ENCODE measurements at regions not wholly inside any gene's neighbourhood (a gene's known extent, or its start where the extent isn't known, plus 50 kb on each side); places are given as distances from the start of the nearest gene placed in this dataset.

- Histone ChIP-seq H3K4me1 (ENCODE audit: control insufficient read depth in 1 of 2, low read depth in 2 of 2) (no peaks in the 10 kb centered on the region), H3K9me3 (no peaks in the 10 kb centered on the region), H3K27me3 (replicated peaks; ENCODE audit: insufficient read depth) (no peaks in the 10 kb centered on the region), H3K36me3 (no peaks in the 10 kb centered on the region), H3K27ac (no peak overlapping the region), H3K4me3 (no peak overlapping the region)
- ATAC-seq (ENCODE audit: insufficient number of reproducible peaks, low FRiP score, low read depth) = no peak
- no peak for DNase-seq (ENCODE audit: low spot score)
- TF ChIP-seq CTCF (IDR thresholded peaks at IDR 0.05) = no peak
These were observed 178.4 kb upstream of the SYNDIG1 start for GRCh38 chr20:24291014-24291413.

GRCh38 chr20:24289737-24290481, 179.5 kb upstream of the SYNDIG1 start:
- TF ChIP-seq CTCF (IDR thresholded peaks at IDR 0.05) = no peak
- Histone ChIP-seq H3K4me3 (no peak overlapping the region), H3K27me3 (replicated peaks; ENCODE audit: insufficient read depth) (no peaks in the 10 kb centered on the region), H3K9me3 (no peaks in the 10 kb centered on the region), H3K27ac (no peak overlapping the region), H3K36me3 (no peaks in the 10 kb centered on the region), H3K4me1 (ENCODE audit: control insufficient read depth in 1 of 2, low read depth in 2 of 2) (no peaks in the 10 kb centered on the region)
- DNase-seq (ENCODE audit: low spot score) (no peak), ATAC-seq (ENCODE audit: insufficient number of reproducible peaks, low FRiP score, low read depth) (no peak)

- no peak overlapping the region for H3K27ac ChIP-seq
- no peak for DNase-seq (ENCODE audit: low spot score)
- H3K27me3 ChIP-seq (replicated peaks; ENCODE audit: insufficient read depth) = no peaks in the 10 kb centered on the region
- no peak overlapping the region for H3K4me3 ChIP-seq
- TF ChIP-seq CTCF (IDR thresholded peaks at IDR 0.05) = no peak
- H3K4me1 ChIP-seq (ENCODE audit: control insufficient read depth in 1 of 2, low read depth in 2 of 2) = no peaks in the 10 kb centered on the region
- no peaks in the 10 kb centered on the region for H3K9me3 ChIP-seq
- no peak for ATAC-seq (ENCODE audit: insufficient number of reproducible peaks, low FRiP score, low read depth)
- H3K36me3 ChIP-seq = no peaks in the 10 kb centered on the region
These were observed 186.2 kb upstream of the SYNDIG1 start for GRCh38 chr20:24283186-24283585.

GRCh38 chr20:24277196-24277595, 192.2 kb upstream of the SYNDIG1 start:
- Histone ChIP-seq H3K4me1 (ENCODE audit: control insufficient read depth in 1 of 2, low read depth in 2 of 2) (no peaks in the 10 kb centered on the region), H3K27ac (no peak overlapping the region), H3K27me3 (replicated peaks; ENCODE audit: insufficient read depth) (no peaks in the 10 kb centered on the region), H3K36me3 (no peaks in the 10 kb centered on the region), H3K9me3 (no peaks in the 10 kb centered on the region), H3K4me3 (no peak overlapping the region)
- no peak for TF ChIP-seq CTCF (IDR thresholded peaks at IDR 0.05)
- ATAC-seq (ENCODE audit: insufficient number of reproducible peaks, low FRiP score, low read depth) = no peak
- no peak for DNase-seq (ENCODE audit: low spot score)

GRCh38 chr20:24275946-24276705, 193.3 kb upstream of the SYNDIG1 start:
- Histone ChIP-seq H3K4me3 (no peak overlapping the region), H3K27ac (no peak overlapping the region), H3K9me3 (no peaks in the 10 kb centered on the region), H3K27me3 (replicated peaks; ENCODE audit: insufficient read depth) (no peaks in the 10 kb centered on the region), H3K4me1 (ENCODE audit: control insufficient read depth in 1 of 2, low read depth in 2 of 2) (no peaks in the 10 kb centered on the region), H3K36me3 (no peaks in the 10 kb centered on the region)
- TF ChIP-seq CTCF (IDR thresholded peaks at IDR 0.05) = no peak
- no peak for DNase-seq (ENCODE audit: low spot score)
- no peak for ATAC-seq (ENCODE audit: insufficient number of reproducible peaks, low FRiP score, low read depth)
